Mucosa of rectum (tissue), 2 donors: ENCODE measurements at regions not wholly inside any gene's neighbourhood (a gene's known extent, or its start where the extent isn't known, plus 50 kb on each side); places are given as distances from the start of the nearest gene placed in this dataset.

Source experiments
- H3K27ac ChIP-seq, 2 donors: one replicate each; pipeline ENCODE4 v1.7.0; 2013; ENCODE audit warnings: inconsistent platforms in 2 of 2, low read depth in 2 of 2, low read length in 2 of 2
- H3K27me3 ChIP-seq, 2 donors: one replicate each; pipeline ENCODE4 v1.7.0; 2013; ENCODE audit warnings: low read length in 2 of 2; ENCODE audit not compliant: control insufficient read depth in 2 of 2, insufficient read depth in 2 of 2
- H3K36me3 ChIP-seq, 2 donors: one replicate each; pipeline ENCODE4 v1.7.0; 2013; ENCODE audit warnings: low read length in 2 of 2; ENCODE audit not compliant: control insufficient read depth in 2 of 2, insufficient read depth in 2 of 2
- H3K4me1 ChIP-seq, 2 donors: one replicate each; pipeline ENCODE4 v1.7.0; 2013; ENCODE audit warnings: low read length in 2 of 2, mild to moderate bottlenecking in 1 of 2; ENCODE audit not compliant: control insufficient read depth in 2 of 2, insufficient read depth in 2 of 2
- H3K4me3 ChIP-seq, 2 donors: one replicate each; pipeline ENCODE4 v1.7.0; 2013; ENCODE audit warnings: low read length in 2 of 2
- H3K9ac ChIP-seq, 2 donors: one replicate each; pipeline ENCODE4 v1.7.0; 2013; ENCODE audit warnings: low read length in 2 of 2, low read depth in 1 of 2, mild to moderate bottlenecking in 1 of 2
- H3K9me3 ChIP-seq, 2 donors: one replicate each; pipeline ENCODE4 v1.7.0; 2013; ENCODE audit warnings: low read length in 2 of 2; ENCODE audit not compliant: control insufficient read depth in 2 of 2
- donor health status: healthy.
- donor health status: Normal muscosa, but diverticular disease.

DNA sequence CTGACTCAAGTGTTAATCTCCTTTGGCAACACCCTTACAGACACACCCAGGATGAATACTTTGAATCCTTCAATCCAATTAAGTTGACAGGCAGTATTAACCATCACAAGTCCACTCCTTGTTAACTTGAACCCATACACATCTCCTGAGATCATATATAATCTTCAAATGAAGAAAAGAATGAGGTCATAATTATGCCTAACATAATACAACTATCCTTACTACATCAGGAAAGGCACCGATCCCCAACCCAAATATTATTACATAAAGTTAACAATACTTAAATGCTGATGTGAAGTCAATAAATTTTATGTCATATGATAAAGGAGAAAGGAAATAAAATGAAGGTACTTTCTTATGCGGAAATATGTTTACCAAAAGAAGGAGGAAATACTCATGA is 649.9 kb downstream of the KCNJ2 start:
- no peak overlapping the region for H3K9ac ChIP-seq
- no peaks in the 10 kb centered on the region for H3K9me3 ChIP-seq
- no peak overlapping the region for H3K27ac ChIP-seq
- no peaks in the 10 kb centered on the region for H3K4me1 ChIP-seq
- no peak overlapping the region for H3K4me3 ChIP-seq
- no peaks in the 10 kb centered on the region for H3K36me3 ChIP-seq
- H3K27me3 ChIP-seq, result no peaks in the 10 kb centered on the region

DNA sequence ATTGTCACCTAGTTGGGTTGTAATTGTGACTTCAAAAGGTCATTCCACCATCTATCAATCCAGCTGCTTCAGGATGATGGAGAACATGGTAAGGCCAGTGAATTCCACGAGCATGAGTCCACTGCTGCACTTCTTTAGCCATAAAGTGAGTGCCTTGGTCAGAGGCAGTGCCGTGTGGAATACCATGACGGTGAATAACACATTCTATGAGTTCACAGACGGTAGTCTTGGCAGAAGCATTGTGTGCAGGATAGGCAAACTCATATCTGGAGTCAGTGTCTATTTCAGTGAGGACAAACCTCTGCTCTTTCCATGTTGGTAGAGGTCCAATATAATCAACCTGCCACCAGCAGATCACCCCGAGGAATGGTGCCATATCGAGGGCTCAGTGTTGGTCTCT is 650.9 kb downstream of the KCNJ2 start:
- Histone ChIP-seq H3K27ac (no peak overlapping the region), H3K36me3 (no peaks in the 10 kb centered on the region), H3K27me3 (no peaks in the 10 kb centered on the region), H3K9ac (no peak overlapping the region), H3K4me3 (no peak overlapping the region), H3K9me3 (no peaks in the 10 kb centered on the region), H3K4me1 (no peaks in the 10 kb centered on the region)

DNA sequence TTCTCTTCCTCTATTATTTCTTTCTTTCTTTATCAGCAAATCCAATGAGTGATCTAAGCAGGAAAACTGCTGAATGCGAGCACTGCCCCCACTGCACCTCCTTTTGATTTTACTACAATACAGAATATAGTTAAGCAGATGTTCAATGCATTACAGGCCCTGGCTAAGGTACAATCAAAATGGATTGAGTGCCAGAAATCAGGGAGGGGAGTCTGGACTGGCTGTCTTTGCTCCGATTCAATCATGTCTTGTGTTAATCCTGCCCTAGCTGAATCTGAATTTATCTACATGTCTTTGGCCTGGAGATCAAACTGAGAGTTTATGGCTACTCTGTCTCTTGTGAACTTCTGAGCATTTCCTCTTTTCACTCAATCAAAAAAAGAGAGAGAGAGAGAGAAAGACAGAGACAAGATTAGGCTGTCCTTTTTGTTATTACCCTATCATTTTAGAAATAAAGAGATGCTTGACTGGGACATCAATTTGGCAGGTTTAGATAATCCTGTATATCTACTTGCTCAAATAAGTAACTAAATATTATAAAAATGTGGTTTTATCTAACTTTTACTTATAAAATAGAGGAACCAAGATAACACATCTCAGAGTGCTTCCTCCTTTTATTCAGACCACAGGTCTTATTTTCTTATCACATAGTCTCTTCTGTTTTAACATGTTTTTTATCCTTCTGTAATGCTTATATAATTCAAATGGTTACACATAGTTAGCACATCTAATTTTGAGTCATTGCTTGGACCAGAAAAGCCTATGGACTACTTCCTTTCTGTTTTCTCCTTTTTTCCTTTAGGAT is 656.2 kb downstream of the KCNJ2 start:
- no peaks in the 10 kb centered on the region for H3K9me3 ChIP-seq
- H3K4me1 ChIP-seq, result no peaks in the 10 kb centered on the region

DNA sequence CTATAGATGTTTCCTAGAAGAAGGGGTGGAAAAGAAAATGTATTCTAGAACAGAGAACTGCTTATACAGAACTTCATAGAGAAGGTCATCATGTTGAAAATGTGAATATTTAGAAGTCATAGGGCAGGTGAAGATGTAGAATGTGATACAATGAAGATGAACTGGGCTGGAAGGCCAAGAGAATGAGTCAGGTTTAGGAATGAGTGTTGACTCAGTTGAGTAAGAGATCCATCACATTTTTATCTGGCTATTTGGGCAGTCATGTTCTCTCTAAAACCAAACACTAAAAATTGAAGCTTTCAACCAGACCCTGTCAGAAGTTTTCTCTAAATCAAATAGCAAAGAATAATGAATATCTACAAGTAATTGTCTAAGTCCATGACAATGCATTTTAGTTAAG is 660.5 kb downstream of the KCNJ2 start:
- no peaks in the 10 kb centered on the region for H3K36me3 ChIP-seq
- no peak overlapping the region for H3K27ac ChIP-seq
- H3K4me1 ChIP-seq, result no peaks in the 10 kb centered on the region
- H3K9ac ChIP-seq, result no peak overlapping the region
- no peak overlapping the region for H3K4me3 ChIP-seq
- no peaks in the 10 kb centered on the region for H3K27me3 ChIP-seq
- no peaks in the 10 kb centered on the region for H3K9me3 ChIP-seq

More for the DNA sequence above, 656.2 kb downstream of the KCNJ2 start:
- H3K27ac ChIP-seq, result no peak overlapping the region
- no peak overlapping the region for H3K4me3 ChIP-seq
- no peaks in the 10 kb centered on the region for H3K27me3 ChIP-seq
- H3K36me3 ChIP-seq, result no peaks in the 10 kb centered on the region
- no peak overlapping the region for H3K9ac ChIP-seq

DNA sequence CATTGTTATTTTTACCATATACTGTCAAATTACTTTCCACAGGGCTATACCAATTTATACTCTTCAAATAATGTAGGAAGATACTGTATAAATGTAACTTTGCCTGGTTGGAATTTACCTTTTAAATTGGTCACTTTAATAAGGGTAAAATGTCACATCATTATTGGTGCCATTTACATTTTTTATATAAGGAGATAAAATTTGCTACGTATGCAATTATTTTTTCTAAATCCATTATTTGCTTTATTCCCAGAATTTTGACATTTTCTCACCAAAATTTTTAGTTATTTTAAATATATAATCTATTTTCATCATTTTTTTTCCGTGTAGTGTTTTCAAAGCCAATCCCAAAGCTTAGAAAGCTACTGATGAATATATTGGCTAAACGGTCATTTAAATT is 664.7 kb downstream of the KCNJ2 start:
- H3K36me3 ChIP-seq, result no peaks in the 10 kb centered on the region
- no peak overlapping the region for H3K9ac ChIP-seq

DNA sequence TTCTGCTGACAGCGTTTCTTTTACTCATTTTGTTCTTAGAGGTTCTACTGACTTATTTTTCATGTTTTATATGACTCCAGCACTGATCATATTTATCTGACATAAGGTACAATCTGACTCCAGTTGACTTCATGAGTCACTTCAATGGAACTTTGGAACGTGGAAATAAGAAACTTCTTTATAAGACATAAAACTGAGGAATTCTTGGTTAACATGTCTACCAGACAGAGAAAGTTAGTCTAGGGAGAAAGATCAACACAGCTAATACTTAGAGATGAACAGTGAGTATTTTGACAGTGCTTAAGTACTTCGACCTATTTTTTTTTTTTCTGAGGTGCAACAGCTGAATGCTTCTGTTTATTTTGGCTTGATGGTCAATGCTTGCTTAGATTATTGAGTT is 679.5 kb downstream of the KCNJ2 start:
- Histone ChIP-seq H3K9me3 (no peaks in the 10 kb centered on the region), H3K27me3 (no peaks in the 10 kb centered on the region), H3K4me3 (no peak overlapping the region), H3K4me1 (no peaks in the 10 kb centered on the region), H3K9ac (no peak overlapping the region), H3K27ac (no peak overlapping the region), H3K36me3 (no peaks in the 10 kb centered on the region)

More for the DNA sequence above, 664.7 kb downstream of the KCNJ2 start:
- Histone ChIP-seq H3K27ac (no peak overlapping the region), H3K9me3 (no peaks in the 10 kb centered on the region), H3K4me3 (no peak overlapping the region), H3K27me3 (no peaks in the 10 kb centered on the region), H3K4me1 (no peaks in the 10 kb centered on the region)

DNA sequence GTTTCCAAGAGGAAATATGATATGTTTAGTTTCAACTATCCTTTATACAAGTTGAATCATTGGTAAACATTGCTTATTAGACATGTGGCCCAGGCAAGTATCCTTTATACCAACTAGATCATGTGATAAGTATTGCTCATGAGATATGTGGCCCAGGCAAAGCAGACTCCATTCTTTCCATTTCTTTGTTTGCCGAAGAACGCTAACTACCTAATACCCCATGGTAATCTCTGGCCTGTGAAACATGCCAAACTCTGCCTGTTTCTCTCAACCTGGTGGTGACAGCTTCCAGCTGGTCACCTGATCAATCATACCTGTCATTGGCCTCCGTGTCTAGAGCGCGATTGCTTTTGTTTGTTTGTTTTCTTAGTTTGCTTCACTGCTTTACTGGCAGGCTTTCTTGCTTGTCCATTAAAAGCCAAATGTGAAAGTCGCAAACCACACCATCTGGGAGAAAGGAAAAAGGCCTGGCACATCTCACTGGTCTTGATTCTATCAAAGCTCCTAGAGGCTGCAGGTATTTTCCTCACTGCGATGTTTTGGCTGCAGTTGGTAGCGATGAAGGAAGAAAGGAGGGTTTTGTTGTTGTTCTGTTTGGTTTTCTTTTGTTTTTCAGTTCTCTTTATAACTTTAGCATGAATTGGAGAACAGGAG is 686.2 kb downstream of the KCNJ2 start:
- no peaks in the 10 kb centered on the region for H3K27me3 ChIP-seq
- H3K4me3 ChIP-seq, result no peak overlapping the region
- no peaks in the 10 kb centered on the region for H3K4me1 ChIP-seq
- no peaks in the 10 kb centered on the region for H3K36me3 ChIP-seq
- H3K9ac ChIP-seq, result no peak overlapping the region
- no peak overlapping the region for H3K27ac ChIP-seq
- H3K9me3 ChIP-seq, result no peaks in the 10 kb centered on the region

DNA sequence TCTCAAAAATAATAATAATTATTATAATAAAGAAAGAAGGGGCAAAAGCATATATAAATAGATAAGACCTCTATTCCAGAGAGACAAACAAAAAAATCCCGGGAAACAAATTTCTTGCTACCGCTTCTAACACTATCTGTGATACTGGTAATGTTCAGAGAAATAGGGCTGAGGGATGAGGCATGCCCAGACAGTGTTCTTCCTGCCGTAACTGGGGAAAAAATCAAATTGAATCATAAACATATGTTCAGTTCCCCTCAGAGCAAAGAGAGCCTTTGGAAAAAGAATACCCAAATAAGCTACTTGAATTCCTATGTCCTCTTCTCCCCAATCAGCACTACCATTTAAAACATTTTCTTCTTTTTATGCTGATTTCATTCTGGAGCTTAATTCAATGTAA is 688.0 kb downstream of the KCNJ2 start:
- H3K9ac ChIP-seq, result no peak overlapping the region

DNA sequence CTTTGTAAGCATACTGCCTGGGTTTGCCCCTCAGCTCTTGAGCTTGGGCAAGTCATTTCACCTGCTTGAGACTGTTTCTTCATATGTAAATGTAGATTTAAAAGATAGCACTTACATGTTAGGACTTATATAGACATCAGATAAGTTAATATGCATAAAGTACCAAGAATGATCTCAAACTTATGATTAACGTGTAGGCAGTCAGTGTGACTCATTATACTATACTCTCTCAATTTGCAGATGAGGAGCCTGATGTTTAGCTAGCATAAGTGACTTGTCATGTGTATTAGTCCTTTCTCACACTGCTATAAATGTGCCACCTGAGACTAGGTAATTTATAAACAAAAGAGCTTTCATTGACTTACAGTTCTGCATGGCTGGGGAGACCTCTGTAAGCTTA is 690.5 kb downstream of the KCNJ2 start:
- Histone ChIP-seq H3K27ac (no peak overlapping the region), H3K9ac (no peak overlapping the region), H3K4me1 (no peaks in the 10 kb centered on the region), H3K4me3 (no peak overlapping the region), H3K36me3 (no peaks in the 10 kb centered on the region), H3K27me3 (no peaks in the 10 kb centered on the region), H3K9me3 (peaks cover 0 to 3% of the 10 kb centered on the region in 2 donors)

More for the DNA sequence above, 688.0 kb downstream of the KCNJ2 start:
- peaks cover 0 to 3% of the 10 kb centered on the region in 2 donors for H3K9me3 ChIP-seq
- no peaks in the 10 kb centered on the region for H3K27me3 ChIP-seq
- H3K36me3 ChIP-seq, result no peaks in the 10 kb centered on the region
- no peak overlapping the region for H3K27ac ChIP-seq
- H3K4me3 ChIP-seq, result no peak overlapping the region
- no peaks in the 10 kb centered on the region for H3K4me1 ChIP-seq

DNA sequence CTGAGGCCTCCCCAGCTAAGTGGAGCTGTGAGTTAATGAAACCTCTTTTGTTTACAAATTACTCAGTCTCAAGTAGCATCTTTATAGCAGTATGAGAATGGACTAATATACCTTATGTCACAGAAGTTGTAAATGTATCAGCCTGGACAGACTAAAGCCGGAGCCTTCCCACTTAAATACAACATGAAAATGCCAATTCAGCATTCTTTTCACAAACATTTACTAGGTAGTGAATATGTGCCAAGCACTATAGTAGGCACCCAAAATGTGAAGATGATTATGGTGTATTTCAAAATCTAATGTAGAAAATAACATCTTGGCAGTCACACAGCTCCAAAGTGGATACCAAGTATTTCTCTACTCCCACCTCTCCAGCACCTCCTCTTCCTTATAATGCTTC is 693.0 kb downstream of the KCNJ2 start:
- H3K4me3 ChIP-seq, result no peak overlapping the region
- peaks cover 0 to 3% of the 10 kb centered on the region in 2 donors for H3K9me3 ChIP-seq
- no peak overlapping the region for H3K9ac ChIP-seq
- H3K27ac ChIP-seq, result no peak overlapping the region
- no peaks in the 10 kb centered on the region for H3K36me3 ChIP-seq
- H3K27me3 ChIP-seq, result no peaks in the 10 kb centered on the region
- H3K4me1 ChIP-seq, result no peaks in the 10 kb centered on the region
